Fibroblast of mammary gland (primary cell): ENCODE measurements at regions not wholly inside any gene's neighbourhood (a gene's known extent, or its start where the extent isn't known, plus 50 kb on each side); places are given as distances from the start of the nearest gene placed in this dataset.
"Not testable (repeated sequence)": the region's sequence is repeated elsewhere in the genome, so short reads cannot be mapped to it uniquely, and the experiment has no call there.

ENCODE experiments used
- DNase-seq: peaks from one replicate; pipeline ENCODE4 v3.0.0-alpha.2; 2010; ENCODE audit warnings: low read depth
- H3K4me3 ChIP-seq: 2 replicates; pipeline ENCODE4 v1.5.1; 2011; ENCODE audit warnings: low read depth, mild to moderate bottlenecking, low read length, moderate library complexity; ENCODE audit not compliant: control insufficient read depth
- CTCF ChIP-seq: conservative IDR thresholded peaks from 2 replicates; pipeline ENCODE4 v1.5.1; 2011; ENCODE audit warnings: low read depth, low read length, inconsistent platforms; ENCODE audit not compliant: control insufficient read depth, insufficient read depth

DNA sequence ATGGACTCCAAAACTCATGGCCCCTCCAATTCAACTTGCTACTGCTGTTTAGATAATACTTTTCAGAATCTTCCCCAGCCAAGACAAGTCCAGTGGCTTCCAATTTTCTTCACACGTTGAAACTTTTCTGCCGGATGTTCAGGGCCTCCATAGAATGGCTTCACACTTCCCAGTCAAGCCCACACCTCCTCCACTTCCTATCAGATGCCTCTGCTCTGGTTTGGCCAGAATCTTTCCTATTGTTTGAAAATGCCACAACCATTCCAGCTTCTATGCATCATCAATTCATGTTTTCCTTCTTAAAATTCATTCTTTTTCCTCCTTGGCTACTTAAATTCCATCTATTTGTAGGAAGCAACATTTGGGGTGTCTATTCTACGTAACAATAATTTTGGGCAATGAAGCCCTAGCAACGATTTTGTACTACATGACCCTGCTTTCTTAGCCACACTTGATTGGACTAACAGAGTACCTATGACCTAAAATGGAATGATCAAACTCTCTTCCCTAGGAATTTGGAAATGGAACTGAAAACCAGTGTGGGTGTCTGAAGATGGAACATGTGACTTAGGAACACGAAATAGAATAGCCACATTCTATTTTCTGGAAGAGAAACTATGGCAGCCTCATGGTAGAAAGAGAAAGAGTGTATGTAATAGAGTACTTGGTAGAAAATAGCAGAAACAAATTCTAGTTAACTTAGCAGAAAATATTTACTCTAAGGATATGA, 74.1 kb upstream of the CNIH3 start:
- no peak for TF ChIP-seq CTCF
- peak; percentile 16 for DNase-seq
- H3K4me3 ChIP-seq, result no peak overlapping the region

GRCh38 chr1:224542783-224543440, 73.2 kb upstream of the CNIH3 start:
- peak overlapping the region; percentile 12 for H3K4me3 ChIP-seq
- DNase-seq, result peak; percentile 99
- TF ChIP-seq CTCF, result no peak

DNA sequence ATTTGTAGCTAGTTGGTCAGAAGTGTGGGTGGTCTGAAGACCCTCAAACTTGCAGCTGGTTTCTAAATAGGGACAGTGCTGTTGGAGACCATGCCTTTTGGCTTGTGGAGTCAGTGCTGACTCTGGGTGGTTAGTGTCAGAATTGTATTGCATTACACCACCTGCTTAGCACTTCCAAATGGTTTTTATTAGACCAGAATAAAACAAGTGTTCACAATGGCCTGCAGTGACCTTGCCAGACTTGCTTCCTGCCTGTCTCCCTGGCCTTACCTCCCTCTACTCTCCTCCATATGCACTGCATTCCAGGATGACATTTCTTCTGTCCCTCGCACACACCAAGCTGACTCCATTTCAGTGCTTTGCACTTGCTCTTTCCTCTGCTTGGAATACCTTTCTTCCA, 72.7 kb upstream of the CNIH3 start:
- H3K4me3 ChIP-seq, result no peak overlapping the region
- no peak for TF ChIP-seq CTCF
- peak; percentile 67 for DNase-seq

GRCh38 chr1:224544346-224545110, 71.6 kb upstream of the CNIH3 start:
- no peak overlapping the region for H3K4me3 ChIP-seq
- no peak for TF ChIP-seq CTCF
- DNase-seq, result peak; percentile 94

DNA sequence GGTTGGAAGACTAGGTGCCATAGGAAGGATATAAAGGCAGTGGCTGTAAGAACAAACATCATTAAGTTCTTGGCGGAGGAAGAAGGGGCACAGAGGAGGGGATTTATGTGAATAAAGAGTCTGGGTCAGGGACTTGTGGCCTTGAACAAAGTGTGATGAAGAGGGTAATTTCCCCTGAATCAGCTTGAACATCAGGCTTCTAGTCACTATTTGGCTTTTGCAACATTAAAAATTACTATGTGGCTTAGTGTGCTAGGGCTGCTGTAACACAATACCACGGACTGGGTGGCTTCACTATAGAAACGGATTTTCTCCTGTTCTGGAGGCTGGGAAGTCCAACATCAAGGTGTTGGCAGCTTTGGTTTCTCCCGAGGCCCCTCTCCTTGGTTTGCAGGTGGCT, 70.5 kb upstream of the CNIH3 start:
- H3K4me3 ChIP-seq, result no peak overlapping the region
- DNase-seq, result peak; percentile 43
- no peak for TF ChIP-seq CTCF

GRCh38 chr1:224548676-224549075, 67.4 kb upstream of the CNIH3 start:
- TF ChIP-seq CTCF, result no peak
- no peak overlapping the region for H3K4me3 ChIP-seq

GRCh38 chr1:224551189-224551588, 64.9 kb upstream of the CNIH3 start:
- H3K4me3 ChIP-seq, DNase-seq: not testable (repeated sequence)

More at GRCh38 chr1:224548676-224549075, 67.4 kb upstream of the CNIH3 start:
- DNase-seq, result no peak
